G401 (cell line): ENCODE measurements at regions not wholly inside any gene's neighbourhood (a gene's known extent, or its start where the extent isn't known, plus 50 kb on each side); places are given as distances from the start of the nearest gene placed in this dataset.

Experiments
- DNase-seq: peaks from one replicate; pipeline ENCODE4 v3.0.0-alpha.2; 2015; ENCODE audit warnings: low spot score
- in situ Hi-C: cut with HindIII; loops from 2 replicates; pipeline ENCODE4 v1.10.0; 2016; ENCODE audit warnings: low sequenced_read_pairs, mixed read lengths

GRCh38 chr3:180183346-180183745, 146.6 kb upstream of the PEX5L start:
- in situ Hi-C loops: no loop called here
- no peak for DNase-seq

DNA sequence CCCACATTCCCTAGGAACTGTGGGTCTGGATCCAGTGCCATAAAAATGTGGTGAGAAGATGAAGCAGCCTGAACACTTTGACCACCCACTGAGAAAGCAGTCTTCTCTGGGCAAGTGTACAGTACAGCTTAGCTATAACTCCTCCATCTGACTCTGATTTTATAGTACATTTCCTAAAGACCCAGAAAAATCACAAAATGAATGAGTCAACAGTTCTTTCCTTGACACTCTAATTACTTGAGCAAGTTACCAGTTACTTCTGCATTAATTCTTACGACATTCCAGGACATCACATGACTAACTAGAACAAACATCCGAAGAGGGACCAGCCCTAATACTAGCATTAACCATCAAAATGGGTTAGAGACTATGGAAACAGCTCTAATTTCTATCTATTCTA, 148.1 kb upstream of the PEX5L start:
- no peak for DNase-seq
- in situ Hi-C loops: no loop called here

GRCh38 chr3:180185650-180186049, 148.9 kb upstream of the PEX5L start:
- in situ Hi-C loops: no loop called here
- no peak for DNase-seq

- in situ Hi-C loops: no loop called here
- DNase-seq: no peak
Measured at GRCh38 chr3:180188512-180189309, 152.0 kb upstream of the PEX5L start.

GRCh38 chr3:180189310-180189648, 152.5 kb upstream of the PEX5L start:
- in situ Hi-C loops: no loop called here
- DNase-seq: no peak

DNA sequence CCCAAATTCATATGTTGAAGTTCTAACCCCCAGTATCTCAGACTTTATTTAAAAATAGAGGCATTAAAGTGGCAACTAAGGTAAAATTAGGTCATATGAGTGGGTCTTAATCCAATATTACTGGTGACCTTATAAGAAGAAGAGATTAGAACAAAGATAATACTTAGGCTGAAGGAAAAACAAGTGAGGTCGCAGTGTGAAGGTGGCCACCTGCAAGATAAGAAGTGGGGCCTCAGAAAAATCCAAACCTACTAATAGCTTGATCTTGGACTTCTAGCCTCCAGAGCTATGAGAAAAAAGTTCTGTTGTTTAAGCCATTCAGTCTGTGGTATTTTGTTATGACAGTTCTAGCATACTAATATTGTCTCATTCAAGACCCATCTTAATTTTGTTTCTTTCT, 159.9 kb upstream of the PEX5L start:
- in situ Hi-C loops: no loop called here
- DNase-seq: no peak

DNA sequence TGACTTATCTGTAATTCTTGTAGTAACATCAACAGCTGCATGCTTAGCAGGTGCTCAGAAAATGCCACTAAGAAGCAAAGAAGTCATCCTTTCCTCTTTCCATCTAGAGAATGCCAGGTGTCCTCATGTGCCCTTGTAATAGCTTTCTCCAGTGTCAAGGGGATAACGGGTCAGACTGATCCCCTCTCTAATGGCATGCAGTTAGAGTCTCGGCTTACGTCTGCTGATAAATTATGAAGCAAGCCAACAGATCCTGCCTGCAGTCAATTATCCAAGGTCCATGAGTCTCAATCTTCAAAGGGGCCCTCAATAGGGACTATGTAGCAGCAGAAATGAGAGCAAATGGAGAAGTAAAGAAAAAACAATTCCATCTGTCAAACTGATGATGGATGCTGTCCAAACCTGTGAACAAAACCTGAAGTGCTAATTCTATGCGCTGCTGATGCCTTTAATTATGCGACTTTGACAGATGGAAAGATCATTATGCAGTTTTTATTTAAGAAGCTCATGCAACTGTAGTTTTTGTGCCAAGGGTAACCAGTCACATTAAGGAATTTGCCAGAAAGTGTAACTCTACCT, 162.8 kb upstream of the PEX5L start:
- in situ Hi-C loops: no loop called here
- no peak for DNase-seq

DNA sequence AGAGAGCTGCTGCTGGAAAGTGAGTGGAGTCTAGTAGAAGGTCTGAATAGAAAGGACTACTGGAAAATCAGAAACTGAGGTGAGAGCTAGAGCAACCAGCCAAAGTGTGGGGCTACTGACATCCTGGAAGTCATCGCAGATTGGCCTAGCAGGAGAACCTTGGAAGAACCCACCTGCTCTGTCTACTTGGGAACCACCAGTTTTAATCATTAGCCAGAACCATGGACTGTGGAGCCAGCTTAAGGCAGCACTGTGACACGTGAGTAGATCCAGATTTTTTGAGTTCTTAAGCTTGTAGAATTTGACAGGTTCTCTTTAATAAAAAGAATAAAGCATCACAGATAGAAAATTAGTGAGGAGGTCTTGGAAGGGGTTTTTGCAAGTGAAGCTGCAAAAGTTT, 179.1 kb upstream of the PEX5L start:
- DNase-seq: no peak
- in situ Hi-C loops: no loop called here

- no peak for DNase-seq
- in situ Hi-C loops: no loop called here
Measured at GRCh38 chr3:180223268-180223667, 186.5 kb upstream of the PEX5L start.

- in situ Hi-C loops: no loop called here
- no peak for DNase-seq
Measured at GRCh38 chr3:180229113-180229512, 192.4 kb upstream of the PEX5L start.

DNA sequence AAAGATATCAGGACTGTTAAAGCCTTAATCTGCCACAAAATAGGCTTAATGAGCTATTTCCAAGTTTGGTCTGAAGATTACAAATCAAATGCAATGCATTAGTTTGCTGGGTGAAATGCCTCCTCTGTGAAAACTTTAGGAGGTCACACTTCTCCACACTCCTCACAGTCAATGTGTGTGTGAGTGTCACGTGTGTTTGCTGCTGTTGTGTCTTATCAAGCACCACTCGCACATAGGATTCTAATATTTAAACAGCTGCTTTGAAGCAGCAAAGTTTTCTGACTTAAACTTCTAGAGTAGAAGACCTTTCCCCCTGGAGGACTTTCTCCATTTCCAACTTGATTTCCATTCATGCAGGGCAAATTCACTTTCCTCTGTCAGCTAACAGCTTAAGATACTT, 203.2 kb upstream of the PEX5L start:
- in situ Hi-C loops: no loop called here
- no peak for DNase-seq

GRCh38 chr3:180246688-180247195, 210.0 kb upstream of the PEX5L start:
- no peak for DNase-seq
- in situ Hi-C loops: no loop called here

DNA sequence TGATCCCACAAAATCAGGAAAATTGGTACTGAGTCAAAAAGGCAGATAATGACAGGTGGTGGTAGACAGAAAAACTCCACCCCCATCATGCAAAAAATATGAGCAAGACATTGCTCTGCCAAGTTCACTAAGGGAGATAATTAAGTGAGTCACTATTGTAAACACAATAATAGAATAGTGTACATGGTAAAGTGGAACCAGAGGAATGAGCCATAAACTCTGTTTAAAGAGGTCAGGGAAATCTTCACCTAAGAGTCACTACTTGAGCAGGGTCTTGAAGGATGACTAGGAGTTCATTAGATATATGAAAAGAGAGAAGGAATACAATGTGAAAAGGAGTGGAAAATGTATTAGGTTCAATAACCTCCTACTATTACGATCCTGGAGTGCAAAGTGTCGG, 213.4 kb upstream of the PEX5L start:
- in situ Hi-C loops: no loop called here
- DNase-seq: no peak

- DNase-seq: no peak
- in situ Hi-C loops: no loop called here
Measured at GRCh38 chr3:180252683-180253082, 215.9 kb upstream of the PEX5L start.

GRCh38 chr3:180253283-180253682, 216.5 kb upstream of the PEX5L start:
- in situ Hi-C loops: no loop called here
- DNase-seq: no peak

DNA sequence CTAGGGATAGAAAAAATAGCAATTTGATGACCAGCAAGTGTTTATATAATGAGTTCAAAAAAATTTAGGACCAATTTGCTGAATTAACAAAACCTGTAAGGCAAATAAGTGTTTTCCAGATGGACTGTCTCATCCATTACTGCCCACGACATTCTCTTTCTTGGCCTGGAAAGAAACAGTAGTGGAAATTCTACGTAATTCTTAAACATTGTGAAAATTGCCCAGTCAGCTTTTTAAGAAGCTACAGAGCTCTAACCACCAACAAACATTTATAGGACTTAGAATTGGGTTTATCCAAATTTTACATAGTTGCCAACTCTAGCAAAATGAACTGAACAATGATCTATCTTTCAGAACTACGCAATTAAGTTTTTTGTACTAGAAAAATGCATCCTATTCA, 227.7 kb upstream of the PEX5L start:
- in situ Hi-C loops: no loop called here
- DNase-seq: no peak

- in situ Hi-C loops: no loop called here
- no peak for DNase-seq
Measured at GRCh38 chr3:180265551-180265950, 228.8 kb upstream of the PEX5L start.

DNA sequence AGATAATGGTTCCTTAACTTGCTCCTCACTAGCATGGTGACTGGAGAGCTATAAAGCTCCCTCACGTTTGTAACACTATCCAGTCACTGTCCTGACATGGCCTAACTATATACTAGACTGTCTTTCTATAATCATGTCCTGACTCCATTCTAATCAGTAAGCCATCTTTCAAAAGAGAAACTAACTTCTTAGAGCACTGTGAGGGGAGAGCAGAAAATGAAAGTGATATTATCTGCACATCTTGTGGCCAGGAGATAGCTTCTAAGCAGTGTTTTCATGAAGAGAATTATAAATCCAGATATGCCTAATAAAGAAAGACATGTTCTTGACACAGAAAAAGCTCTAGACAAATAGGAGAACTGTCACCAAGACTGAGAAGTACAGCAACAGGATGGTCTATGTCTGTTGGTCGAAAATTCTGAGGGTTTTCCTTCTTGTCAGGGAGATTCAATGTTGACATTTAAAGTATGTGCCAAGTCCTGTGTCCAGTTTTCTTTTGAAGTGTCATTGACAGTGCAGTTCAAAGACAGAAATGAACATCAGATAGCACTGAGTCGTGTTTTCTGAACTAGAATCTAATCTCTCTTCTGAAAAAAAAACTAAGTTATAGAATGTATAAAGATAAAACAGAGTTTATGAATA, 230.6 kb upstream of the PEX5L start:
- in situ Hi-C loops: no loop called here

GRCh38 chr3:180274536-180274935, 237.8 kb upstream of the PEX5L start:
- in situ Hi-C loops: no loop called here
- DNase-seq: no peak

More for the DNA sequence above, 230.6 kb upstream of the PEX5L start:
- DNase-seq: no peak

DNA sequence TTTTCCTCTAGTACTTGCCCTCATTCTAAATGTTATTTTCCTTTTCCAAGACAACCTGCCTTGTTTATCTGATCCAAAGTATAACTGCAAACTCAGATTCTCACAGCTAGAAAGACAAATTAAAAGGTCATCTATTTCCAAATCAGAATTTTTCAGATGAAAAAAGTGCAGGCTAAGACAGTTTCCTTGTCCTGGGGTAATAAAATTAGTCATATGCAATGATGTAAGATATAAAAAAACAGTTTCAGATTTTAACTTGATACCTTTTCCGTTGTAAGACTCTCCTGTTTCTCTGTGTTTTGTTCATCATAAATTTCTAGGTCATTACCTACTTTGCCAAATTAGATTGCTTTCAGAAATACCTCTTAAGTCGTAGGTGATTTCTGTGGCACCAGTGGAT, 238.4 kb upstream of the PEX5L start:
- in situ Hi-C loops: no loop called here

GRCh38 chr3:180277041-180277440, 240.3 kb upstream of the PEX5L start:
- in situ Hi-C loops: no loop called here
- DNase-seq: no peak

More for the DNA sequence above, 238.4 kb upstream of the PEX5L start:
- DNase-seq: no peak
